ENCODE measurements at regions not wholly inside any gene's neighbourhood (a gene's known extent, or its start where the extent isn't known, plus 50 kb on each side); places are given as distances from the start of the nearest gene placed in this dataset.

- no peak for DNase-seq
Measured at GRCh38 chr5:30687461-30687860, 506.0 kb upstream of the CDH6 start.

- no peak for DNase-seq
Measured at GRCh38 chr5:30686530-30686929, 507.0 kb upstream of the CDH6 start.

GRCh38 chr5:30676223-30676840 is 517.2 kb upstream of the CDH6 start:
- no peak for DNase-seq

- DNase-seq, result no peak
Measured at GRCh38 chr5:30667293-30667692, 526.2 kb upstream of the CDH6 start.

GRCh38 chr5:30663536-30663935 is 530.0 kb upstream of the CDH6 start:
- DNase-seq, result no peak

GRCh38 chr5:30662373-30662772 is 531.1 kb upstream of the CDH6 start:
- no peak for DNase-seq

GRCh38 chr5:30661730-30662129 is 531.8 kb upstream of the CDH6 start:
- no peak for DNase-seq

- DNase-seq, result no peak
Measured at GRCh38 chr5:30659417-30659816, 534.1 kb upstream of the CDH6 start.

GRCh38 chr5:30650311-30650710 is 543.2 kb upstream of the CDH6 start:
- no peak for DNase-seq

GRCh38 chr5:30638899-30639298 is 554.6 kb upstream of the CDH6 start:
- DNase-seq, result no peak

- no peak for DNase-seq
Measured at GRCh38 chr5:30627945-30628344, 565.5 kb upstream of the CDH6 start.

- no peak for DNase-seq
Measured at GRCh38 chr5:30626557-30626956, 566.9 kb upstream of the CDH6 start.

GRCh38 chr5:30620481-30621085 is 572.9 kb upstream of the CDH6 start:
- DNase-seq, result no peak

- DNase-seq, result no peak
Measured at GRCh38 chr5:30608501-30608900, 585.0 kb upstream of the CDH6 start.

GRCh38 chr5:30607301-30607894 is 586.1 kb upstream of the CDH6 start:
- DNase-seq, result no peak

- no peak for DNase-seq
Measured at GRCh38 chr5:30605693-30606268, 587.7 kb upstream of the CDH6 start.

- no peak for DNase-seq
Measured at GRCh38 chr5:30604648-30605262, 588.7 kb upstream of the CDH6 start.

- no peak for DNase-seq
Measured at GRCh38 chr5:30600892-30601291, 592.6 kb upstream of the CDH6 start.

GRCh38 chr5:30596495-30597064 is 596.9 kb upstream of the CDH6 start:
- no peak for DNase-seq

GRCh38 chr5:30594331-30594730 is 599.2 kb upstream of the CDH6 start:
- DNase-seq, result no peak

GRCh38 chr5:30592833-30593232 is 600.7 kb upstream of the CDH6 start:
- DNase-seq, result no peak

- DNase-seq, result no peak
Measured at GRCh38 chr5:30581198-30581935, 612.1 kb upstream of the CDH6 start.

- DNase-seq, result no peak
Measured at GRCh38 chr5:30574761-30575160, 618.7 kb upstream of the CDH6 start.
